ENCODE measurements at regions not wholly inside any gene's neighbourhood (a gene's known extent, or its start where the extent isn't known, plus 50 kb on each side); places are given as distances from the start of the nearest gene placed in this dataset.

- TF ChIP-seq EP300 (IDR thresholded peaks at IDR 0.05) (no peak), POLR2A (IDR thresholded peaks at IDR 0.05) (no peak)
Measured at GRCh38 chr6:146928503-146928902, 275.7 kb upstream of the STXBP5 start.

Measured in ovary (tissue), 1 donor.